ENCODE measurements at regions not wholly inside any gene's neighbourhood (a gene's known extent, or its start where the extent isn't known, plus 50 kb on each side); places are given as distances from the start of the nearest gene placed in this dataset.
"Not testable (repeated sequence)": the region's sequence is repeated elsewhere in the genome, so short reads cannot be mapped to it uniquely, and the experiment has no call there.

- not testable (repeated sequence) for DNase-seq (ENCODE audit: extremely low read depth in 1 of 11, low read depth in 9 of 11, low spot score in 4 of 11)
Measured at GRCh38 chr14:105666991-105667662, 140.7 kb downstream of the TMEM121 start.

GRCh38 chr14:105667663-105668020 lies 141.3 kb downstream of the TMEM121 start:
- not testable (repeated sequence) for DNase-seq (ENCODE audit: extremely low read depth in 1 of 11, low read depth in 9 of 11, low spot score in 4 of 11)

GRCh38 chr14:105668021-105668420 lies 141.6 kb downstream of the TMEM121 start:
- DNase-seq (ENCODE audit: extremely low read depth in 1 of 11, low read depth in 9 of 11, low spot score in 4 of 11): not testable (repeated sequence)

DNA sequence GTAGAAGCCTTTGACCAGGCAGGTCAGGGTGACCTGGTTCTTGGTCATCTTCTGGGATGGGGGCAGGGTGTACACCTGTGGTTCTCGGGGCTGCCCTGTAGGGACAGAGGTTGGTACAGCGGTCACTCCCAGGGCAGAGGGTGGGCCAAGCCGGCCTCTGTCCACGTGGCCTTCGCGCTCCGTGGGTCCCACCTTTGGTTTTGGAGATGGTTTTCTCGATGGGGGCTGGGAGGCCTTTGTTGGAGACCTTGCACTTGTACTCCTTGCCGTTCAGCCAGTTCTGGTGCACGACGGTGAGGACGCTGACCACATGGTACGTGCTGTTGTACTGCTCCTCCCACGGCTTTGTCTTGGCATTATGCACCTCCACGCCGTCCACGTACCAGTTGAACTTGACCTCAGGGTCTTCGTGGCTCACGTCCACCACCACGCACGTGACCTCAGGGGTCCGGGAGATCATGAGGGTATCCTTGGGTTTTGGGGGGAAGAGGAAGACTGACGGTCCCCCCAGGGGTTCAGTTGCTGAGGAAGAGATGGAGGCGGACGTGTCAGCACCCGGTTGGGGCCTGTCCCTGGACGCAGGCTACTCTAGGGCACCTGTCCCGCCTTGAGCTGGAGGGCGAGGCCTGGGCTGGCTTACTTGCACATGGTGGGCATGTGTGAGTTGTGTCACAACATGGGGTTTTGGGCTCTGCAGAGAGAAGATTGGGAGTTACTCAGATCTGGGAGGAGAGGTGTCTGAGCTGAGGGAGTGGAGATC lies 142.3 kb downstream of the TMEM121 start:
- not testable (repeated sequence) for DNase-seq (ENCODE audit: extremely low read depth in 1 of 11, low read depth in 9 of 11, low spot score in 4 of 11)

DNA sequence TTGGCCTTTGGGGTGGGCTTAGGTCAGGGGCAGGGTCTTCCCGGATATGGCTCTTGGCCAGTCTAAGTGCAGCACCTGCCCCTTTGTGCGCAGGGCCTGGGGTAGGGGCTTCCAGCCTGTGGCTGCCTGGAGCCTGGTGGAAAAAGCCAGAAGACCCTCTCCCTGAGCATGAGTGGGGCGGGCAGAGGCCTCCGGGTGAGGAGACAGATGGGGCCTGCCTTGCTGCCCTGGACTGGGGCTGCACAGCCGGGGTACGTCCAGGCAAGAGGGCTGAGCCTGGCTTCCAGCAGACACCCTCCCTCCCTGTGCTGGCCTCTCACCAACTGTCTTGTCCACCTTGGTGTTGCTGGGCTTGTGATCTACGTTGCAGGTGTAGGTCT lies 142.8 kb downstream of the TMEM121 start:
- DNase-seq (ENCODE audit: extremely low read depth in 1 of 11, low read depth in 9 of 11, low spot score in 4 of 11): not testable (repeated sequence)

- not testable (repeated sequence) for DNase-seq (ENCODE audit: extremely low read depth in 1 of 11, low read depth in 9 of 11, low spot score in 4 of 11)
Measured at GRCh38 chr14:105669646-105670045, 143.3 kb downstream of the TMEM121 start.

- not testable (repeated sequence) for DNase-seq (ENCODE audit: extremely low read depth in 1 of 11, low read depth in 9 of 11, low spot score in 4 of 11)
Measured at GRCh38 chr14:105672450-105673200, 146.2 kb downstream of the TMEM121 start.

- not testable (repeated sequence) for DNase-seq (ENCODE audit: extremely low read depth in 1 of 11, low read depth in 9 of 11, low spot score in 4 of 11)
Measured at GRCh38 chr14:105675433-105675832, 149.1 kb downstream of the TMEM121 start.

- not testable (repeated sequence) for DNase-seq (ENCODE audit: extremely low read depth in 1 of 11, low read depth in 9 of 11, low spot score in 4 of 11)
Measured at GRCh38 chr14:105675905-105676670, 149.7 kb downstream of the TMEM121 start.

DNA sequence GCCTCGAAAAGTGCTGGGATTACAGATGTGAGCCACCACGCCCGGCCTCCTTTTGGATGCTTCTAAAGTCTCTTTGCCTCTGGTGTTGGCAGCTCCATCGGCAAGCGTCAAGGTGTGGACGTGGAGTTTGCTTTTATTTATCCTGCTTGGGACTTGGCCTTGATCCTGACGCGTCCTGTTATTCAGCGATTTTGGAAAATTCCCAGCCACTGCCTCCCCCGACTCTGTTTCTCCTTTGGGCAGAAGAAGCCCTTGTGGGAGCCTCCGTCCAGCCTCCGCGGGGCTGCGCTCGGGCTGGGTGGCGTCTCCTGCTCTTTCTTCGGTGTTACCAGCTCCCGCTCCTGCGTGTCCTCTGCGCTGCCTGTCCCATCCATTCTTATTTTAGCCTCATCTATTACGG lies 151.7 kb downstream of the TMEM121 start:
- DNase-seq (ENCODE audit: extremely low read depth in 1 of 11, low read depth in 9 of 11, low spot score in 4 of 11): not testable (repeated sequence)

- DNase-seq (ENCODE audit: extremely low read depth in 1 of 11, low read depth in 9 of 11, low spot score in 4 of 11): not testable (repeated sequence)
Measured at GRCh38 chr14:105678996-105679958, 152.9 kb downstream of the TMEM121 start.

DNA sequence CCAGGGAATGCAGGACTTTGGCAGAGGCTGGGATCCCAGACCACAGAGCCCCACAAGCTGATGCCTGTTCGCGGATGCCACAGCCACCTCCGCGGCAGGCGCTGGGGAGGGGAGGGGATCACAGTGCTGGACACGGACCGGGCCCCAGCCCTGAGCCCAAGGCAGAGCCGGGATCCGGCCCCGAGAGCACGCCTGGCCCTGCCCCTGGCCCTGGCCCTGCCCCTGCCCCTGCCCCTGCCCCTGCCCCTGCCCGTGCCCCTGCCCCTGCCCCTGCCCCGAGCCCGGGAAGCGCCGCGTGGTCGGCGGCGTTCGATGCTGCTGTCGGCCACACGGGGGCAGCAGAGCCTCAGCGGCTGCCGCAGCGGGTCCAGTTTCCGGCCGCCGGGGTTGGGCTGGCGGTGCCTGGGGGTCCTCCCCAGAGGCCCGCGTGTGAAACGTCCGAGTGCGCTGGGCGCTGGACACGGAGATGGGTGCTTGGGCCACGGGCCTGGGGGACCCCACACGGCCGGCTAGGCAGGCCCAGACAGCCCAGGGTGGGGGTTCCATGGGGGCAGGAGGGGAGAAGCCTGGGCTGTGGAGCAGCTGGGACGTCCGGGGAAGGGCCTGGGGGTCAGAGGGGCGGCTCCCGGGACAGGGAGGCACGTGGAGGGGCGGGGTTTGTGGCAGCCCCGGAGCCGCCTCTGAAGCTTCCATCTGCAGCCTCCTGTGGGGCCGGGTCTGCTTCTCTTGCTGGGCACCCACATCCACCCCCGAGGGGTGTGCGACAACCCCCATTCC lies 153.8 kb downstream of the TMEM121 start:
- not testable (repeated sequence) for DNase-seq (ENCODE audit: extremely low read depth in 1 of 11, low read depth in 9 of 11, low spot score in 4 of 11)

- DNase-seq (ENCODE audit: extremely low read depth in 1 of 11, low read depth in 9 of 11, low spot score in 4 of 11): not testable (repeated sequence)
Measured at GRCh38 chr14:105680736-105681098, 154.3 kb downstream of the TMEM121 start.

DNA sequence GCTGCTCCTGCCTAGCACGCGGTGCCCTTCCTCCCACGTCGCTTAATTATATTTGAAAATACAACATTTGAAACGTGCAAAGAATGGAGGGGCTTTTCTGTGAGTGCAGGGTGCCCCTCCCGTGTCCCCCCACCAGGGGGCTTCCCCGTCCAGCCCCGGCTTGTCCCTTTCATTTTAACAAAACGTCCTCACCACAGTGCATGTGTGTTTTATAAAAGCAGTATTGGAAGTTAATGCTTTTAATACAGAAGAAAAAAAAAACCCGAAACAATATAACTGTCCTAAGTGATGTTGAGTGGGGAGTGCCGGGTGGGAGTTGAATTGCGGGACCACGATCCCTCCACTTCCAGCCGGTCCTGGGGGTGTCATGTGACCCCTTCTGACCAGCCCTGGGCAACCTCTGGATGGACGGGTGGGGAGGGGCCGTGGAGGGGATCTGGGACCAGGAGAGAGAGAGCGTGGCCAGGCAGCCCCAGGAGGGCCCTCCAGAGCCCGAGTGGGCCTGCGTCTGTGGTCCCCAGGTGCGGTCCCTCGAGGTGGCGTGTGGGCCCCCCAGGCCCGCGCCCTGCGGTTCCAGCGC lies 155.3 kb downstream of the TMEM121 start:
- DNase-seq (ENCODE audit: extremely low read depth in 1 of 11, low read depth in 9 of 11, low spot score in 4 of 11): not testable (repeated sequence)

- DNase-seq (ENCODE audit: extremely low read depth in 1 of 11, low read depth in 9 of 11, low spot score in 4 of 11): not testable (repeated sequence)
Measured at GRCh38 chr14:105682442-105682841, 156.1 kb downstream of the TMEM121 start.

- no peak for DNase-seq (ENCODE audit: extremely low read depth in 1 of 11, low read depth in 9 of 11, low spot score in 4 of 11)
Measured at GRCh38 chr14:105682956-105683570, 156.7 kb downstream of the TMEM121 start.

GRCh38 chr14:105684056-105684455 lies 157.7 kb downstream of the TMEM121 start:
- not testable (repeated sequence) for DNase-seq (ENCODE audit: extremely low read depth in 1 of 11, low read depth in 9 of 11, low spot score in 4 of 11)

All from renal cortex interstitium (tissue), 11 donors.